ENCODE measurements at regions not wholly inside any gene's neighbourhood (a gene's known extent, or its start where the extent isn't known, plus 50 kb on each side); places are given as distances from the start of the nearest gene placed in this dataset.

- Histone ChIP-seq H3K36me3 (no peaks in the 10 kb centered on the region), H3K4me3 (ENCODE audit: low read depth, low read length) (no peak overlapping the region), H3K27ac (no peak overlapping the region), H3K9me3 (ENCODE audit: severe bottlenecking) (no peaks in the 10 kb centered on the region), H3K27me3 (ENCODE audit: insufficient read depth, low read depth, severe bottlenecking) (peaks cover 76% of the 10 kb centered on the region)
- no peak for DNase-seq
- TF ChIP-seq, protein P1, sequence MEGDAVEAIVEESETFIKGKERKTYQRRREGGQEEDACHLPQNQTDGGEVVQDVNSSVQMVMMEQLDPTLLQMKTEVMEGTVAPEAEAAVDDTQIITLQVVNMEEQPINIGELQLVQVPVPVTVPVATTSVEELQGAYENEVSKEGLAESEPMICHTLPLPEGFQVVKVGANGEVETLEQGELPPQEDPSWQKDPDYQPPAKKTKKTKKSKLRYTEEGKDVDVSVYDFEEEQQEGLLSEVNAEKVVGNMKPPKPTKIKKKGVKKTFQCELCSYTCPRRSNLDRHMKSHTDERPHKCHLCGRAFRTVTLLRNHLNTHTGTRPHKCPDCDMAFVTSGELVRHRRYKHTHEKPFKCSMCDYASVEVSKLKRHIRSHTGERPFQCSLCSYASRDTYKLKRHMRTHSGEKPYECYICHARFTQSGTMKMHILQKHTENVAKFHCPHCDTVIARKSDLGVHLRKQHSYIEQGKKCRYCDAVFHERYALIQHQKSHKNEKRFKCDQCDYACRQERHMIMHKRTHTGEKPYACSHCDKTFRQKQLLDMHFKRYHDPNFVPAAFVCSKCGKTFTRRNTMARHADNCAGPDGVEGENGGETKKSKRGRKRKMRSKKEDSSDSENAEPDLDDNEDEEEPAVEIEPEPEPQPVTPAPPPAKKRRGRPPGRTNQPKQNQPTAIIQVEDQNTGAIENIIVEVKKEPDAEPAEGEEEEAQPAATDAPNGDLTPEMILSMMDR (IDR thresholded peaks at IDR 0.05; ENCODE audit: low read depth, low read length) = no peak
Measured at GRCh38 chr5:6090079-6090654, 288.2 kb downstream of the MED10 start.

- Histone ChIP-seq H3K9me3 (ENCODE audit: severe bottlenecking) (no peaks in the 10 kb centered on the region), H3K27me3 (ENCODE audit: insufficient read depth, low read depth, severe bottlenecking) (peaks cover 86% of the 10 kb centered on the region), H3K4me3 (ENCODE audit: low read depth, low read length) (no peak overlapping the region), H3K36me3 (no peaks in the 10 kb centered on the region), H3K27ac (no peak overlapping the region)
- TF ChIP-seq, protein P1 (IDR thresholded peaks at IDR 0.05; ENCODE audit: low read depth, low read length) = no peak
- no peak for DNase-seq
Measured at GRCh38 chr5:6088706-6089105, 289.6 kb downstream of the MED10 start.

DNA sequence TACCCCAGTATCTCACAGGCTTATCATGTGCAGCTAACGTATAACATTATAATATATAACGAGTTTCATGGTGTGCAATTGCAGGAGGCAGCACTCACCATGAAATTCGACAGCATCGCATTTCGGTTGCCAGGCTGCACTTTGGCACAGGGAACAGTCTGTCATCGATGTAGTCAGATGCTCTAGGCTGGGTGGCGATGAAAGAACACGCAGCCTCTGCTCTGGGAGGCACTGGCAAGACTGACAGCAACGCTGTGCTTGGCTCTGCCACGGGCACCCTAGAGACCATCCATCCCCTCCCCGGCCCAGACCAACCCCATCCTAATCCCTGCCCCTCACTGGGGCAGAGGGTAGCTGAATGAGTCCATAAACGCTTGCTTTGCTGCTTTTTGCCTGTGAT lies 290.8 kb downstream of the MED10 start:
- H3K4me3 ChIP-seq (ENCODE audit: low read depth, low read length) = no peak overlapping the region
- no peaks in the 10 kb centered on the region for H3K9me3 ChIP-seq (ENCODE audit: severe bottlenecking)
- DNase-seq = no peak
- peaks cover 88% of the 10 kb centered on the region for H3K27me3 ChIP-seq (ENCODE audit: insufficient read depth, low read depth, severe bottlenecking)
- TF ChIP-seq, protein P1 (IDR thresholded peaks at IDR 0.05; ENCODE audit: low read depth, low read length) = no peak
- no peaks in the 10 kb centered on the region for H3K36me3 ChIP-seq
- H3K27ac ChIP-seq = no peak overlapping the region

DNA sequence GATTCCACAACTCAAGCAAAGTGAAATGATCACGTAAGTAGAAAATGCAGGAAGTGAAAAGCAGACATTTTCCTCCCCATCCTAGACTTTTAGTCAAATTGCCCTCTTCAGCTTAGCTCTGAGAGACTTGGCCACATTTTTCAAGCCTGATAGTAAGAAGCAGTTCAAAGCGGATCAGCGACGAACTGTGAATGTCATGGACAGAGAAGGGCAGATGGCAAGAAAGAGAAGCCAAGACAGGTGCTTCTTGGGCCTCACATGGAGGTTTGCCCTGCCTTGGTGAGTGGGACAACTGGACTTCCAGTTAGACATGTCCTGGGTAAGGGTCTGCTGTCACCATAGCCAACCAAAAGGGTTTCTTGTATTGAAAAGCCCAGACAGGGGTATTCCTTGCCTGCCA lies 291.5 kb downstream of the MED10 start:
- no peak for DNase-seq
- Histone ChIP-seq H3K4me3 (ENCODE audit: low read depth, low read length) (no peak overlapping the region), H3K27ac (no peak overlapping the region), H3K27me3 (ENCODE audit: insufficient read depth, low read depth, severe bottlenecking) (peaks cover 90% of the 10 kb centered on the region), H3K36me3 (no peaks in the 10 kb centered on the region), H3K9me3 (ENCODE audit: severe bottlenecking) (no peaks in the 10 kb centered on the region)
- TF ChIP-seq, protein P1 (IDR thresholded peaks at IDR 0.05; ENCODE audit: low read depth, low read length) = no peak

DNA sequence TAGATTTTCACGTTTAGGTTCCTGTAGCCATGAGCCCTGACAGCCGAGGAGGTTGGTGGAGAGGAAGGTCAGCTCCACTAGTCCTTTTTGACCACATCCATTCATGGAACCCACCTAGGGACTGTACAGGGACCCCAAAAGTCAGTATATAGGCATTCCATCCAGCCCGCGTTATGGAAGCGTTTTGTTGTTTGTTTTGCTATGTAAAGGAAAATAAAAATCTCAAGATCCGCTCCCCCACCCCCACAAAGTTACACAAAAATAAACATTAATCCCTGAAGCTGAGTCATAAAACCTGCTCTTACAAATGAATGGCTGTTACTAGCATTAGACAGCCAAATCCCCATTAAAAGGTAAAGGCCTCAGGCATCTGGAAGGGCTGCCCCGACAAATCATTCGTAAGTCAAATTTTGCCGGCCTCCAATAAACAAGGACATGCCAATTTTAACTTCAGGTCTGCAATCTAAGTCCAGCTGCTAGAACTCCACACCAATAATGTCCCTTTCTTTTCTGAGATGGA lies 292.9 kb downstream of the MED10 start:
- no peak overlapping the region for H3K27ac ChIP-seq
- no peak overlapping the region for H3K4me3 ChIP-seq (ENCODE audit: low read depth, low read length)
- no peak for DNase-seq
- no peaks in the 10 kb centered on the region for H3K9me3 ChIP-seq (ENCODE audit: severe bottlenecking)
- peaks cover 97% of the 10 kb centered on the region for H3K27me3 ChIP-seq (ENCODE audit: insufficient read depth, low read depth, severe bottlenecking)
- TF ChIP-seq, protein P1 (IDR thresholded peaks at IDR 0.05; ENCODE audit: low read depth, low read length) = no peak
- no peaks in the 10 kb centered on the region for H3K36me3 ChIP-seq

GRCh38 chr5:6084836-6085235 lies 293.5 kb downstream of the MED10 start:
- Histone ChIP-seq H3K27ac (no peak overlapping the region), H3K36me3 (no peaks in the 10 kb centered on the region), H3K4me3 (ENCODE audit: low read depth, low read length) (no peak overlapping the region)

More at GRCh38 chr5:6084836-6085235, 293.5 kb downstream of the MED10 start:
- TF ChIP-seq, protein P1 (IDR thresholded peaks at IDR 0.05; ENCODE audit: low read depth, low read length) = no peak
- DNase-seq = no peak
- Histone ChIP-seq H3K9me3 (ENCODE audit: severe bottlenecking) (no peaks in the 10 kb centered on the region), H3K27me3 (ENCODE audit: insufficient read depth, low read depth, severe bottlenecking) (peaks cover 97% of the 10 kb centered on the region)
